ENCODE measurements at regions not wholly inside any gene's neighbourhood (a gene's known extent, or its start where the extent isn't known, plus 50 kb on each side); places are given as distances from the start of the nearest gene placed in this dataset.
"Not testable (repeated sequence)": the region's sequence is repeated elsewhere in the genome, so short reads cannot be mapped to it uniquely, and the experiment has no call there.

GRCh38 chr21:14617871-14618270 lies 71.8 kb upstream of the SAMSN1 start:
- no peak for TF ChIP-seq CTCF (IDR thresholded peaks at IDR 0.05; ENCODE audit: insufficient read depth, low read depth, low read length, missing control alignments)

GRCh38 chr21:14617040-14617393 lies 70.9 kb upstream of the SAMSN1 start:
- no peak for TF ChIP-seq CTCF (IDR thresholded peaks at IDR 0.05; ENCODE audit: insufficient read depth, low read depth, low read length, missing control alignments)
- no peak for DNase-seq (ENCODE audit: low read depth)
- H3K4me3 ChIP-seq (ENCODE audit: low read length): no peak overlapping the region

More at GRCh38 chr21:14617871-14618270, 71.8 kb upstream of the SAMSN1 start:
- no peak for DNase-seq (ENCODE audit: low read depth)
- no peak overlapping the region for H3K4me3 ChIP-seq (ENCODE audit: low read length)

DNA sequence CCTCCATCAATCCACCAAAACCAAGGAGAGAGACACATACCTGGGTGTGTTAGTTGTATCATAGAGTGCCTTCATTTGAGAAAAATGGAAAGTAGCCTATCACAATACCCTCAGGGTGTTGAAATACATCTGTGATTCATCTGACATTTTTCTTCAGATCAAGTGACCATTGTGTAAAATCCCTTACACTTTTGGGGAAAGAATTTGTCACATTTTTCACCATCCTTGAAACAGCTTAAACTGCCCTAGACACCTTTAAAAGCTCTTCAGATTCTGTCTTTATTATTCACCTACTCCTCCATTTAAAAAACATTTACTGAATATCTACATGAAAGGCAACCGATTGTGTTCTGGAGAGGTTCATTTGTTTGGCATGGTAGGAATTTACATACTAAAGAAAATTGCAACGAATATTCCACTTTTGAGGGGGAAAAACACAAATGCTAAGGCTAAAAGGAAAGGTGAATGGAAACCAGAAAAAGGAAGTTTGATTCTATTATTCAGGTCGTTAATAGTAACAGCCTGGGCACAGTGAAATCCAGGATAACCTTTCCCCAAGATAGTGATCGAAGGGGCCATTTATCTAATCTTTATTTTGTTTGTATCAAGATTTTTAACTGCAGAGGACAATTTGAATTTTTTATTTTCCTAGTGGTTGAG lies 70.4 kb upstream of the SAMSN1 start:
- DNase-seq (ENCODE audit: low read depth): peak; percentile 19
- no peak overlapping the region for H3K4me3 ChIP-seq (ENCODE audit: low read length)
- TF ChIP-seq CTCF (IDR thresholded peaks at IDR 0.05; ENCODE audit: insufficient read depth, low read depth, low read length, missing control alignments): no peak

DNA sequence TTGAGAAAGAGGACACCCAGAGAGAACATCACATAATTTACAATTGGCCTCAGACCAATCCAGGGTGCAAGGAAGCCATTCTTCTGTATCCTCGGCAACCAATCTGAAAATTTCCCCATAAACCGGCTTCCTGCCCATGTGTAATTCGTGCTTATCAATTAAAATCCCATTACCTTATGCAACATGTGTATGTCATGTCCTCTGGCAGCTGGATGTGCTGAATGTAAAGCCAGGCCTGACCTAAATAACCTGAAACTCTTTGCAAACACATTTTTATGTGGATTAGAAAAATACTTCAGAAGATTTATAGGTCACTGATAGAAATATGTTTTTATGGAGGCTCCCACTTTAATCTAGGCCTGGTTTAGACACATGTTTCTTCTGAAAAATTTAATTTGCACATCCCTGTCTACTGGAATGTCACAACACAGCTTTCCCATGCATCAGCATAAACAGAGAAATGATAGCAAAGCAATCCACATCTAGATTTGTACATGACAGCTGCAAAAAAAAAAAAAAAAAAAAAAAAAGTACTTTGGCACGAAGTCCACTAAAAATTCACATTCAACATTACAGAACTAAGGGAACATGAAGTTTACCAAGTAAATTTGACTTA lies 69.4 kb upstream of the SAMSN1 start:
- no peak for TF ChIP-seq CTCF (IDR thresholded peaks at IDR 0.05; ENCODE audit: insufficient read depth, low read depth, low read length, missing control alignments)
- no peak overlapping the region for H3K4me3 ChIP-seq (ENCODE audit: low read length)
- no peak for DNase-seq (ENCODE audit: low read depth)

DNA sequence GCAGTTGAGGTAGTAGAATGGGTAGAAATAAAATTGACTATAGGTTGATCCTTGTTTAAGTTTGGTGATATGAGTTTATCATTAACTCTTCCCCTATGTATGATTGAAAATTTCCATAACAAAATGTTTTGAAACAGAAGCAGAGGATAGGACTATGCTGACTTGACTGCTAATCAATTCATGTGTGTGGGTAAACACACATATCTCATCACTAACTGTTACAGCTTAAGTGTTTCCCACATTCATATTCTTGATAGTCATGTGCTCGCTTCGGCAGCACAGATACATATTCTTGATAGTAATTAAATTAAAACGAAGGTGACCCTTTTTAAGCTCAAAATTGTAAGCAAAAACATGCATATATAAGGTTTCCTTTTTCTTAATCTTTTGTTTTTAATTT lies 68.2 kb upstream of the SAMSN1 start:
- TF ChIP-seq CTCF (IDR thresholded peaks at IDR 0.05; ENCODE audit: insufficient read depth, low read depth, low read length, missing control alignments): no peak
- DNase-seq (ENCODE audit: low read depth): no peak
- no peak overlapping the region for H3K4me3 ChIP-seq (ENCODE audit: low read length)

GRCh38 chr21:14613486-14614224 lies 67.5 kb upstream of the SAMSN1 start:
- no peak for DNase-seq (ENCODE audit: low read depth)
- H3K4me3 ChIP-seq (ENCODE audit: low read length): no peak overlapping the region
- TF ChIP-seq CTCF (IDR thresholded peaks at IDR 0.05; ENCODE audit: insufficient read depth, low read depth, low read length, missing control alignments): no peak

DNA sequence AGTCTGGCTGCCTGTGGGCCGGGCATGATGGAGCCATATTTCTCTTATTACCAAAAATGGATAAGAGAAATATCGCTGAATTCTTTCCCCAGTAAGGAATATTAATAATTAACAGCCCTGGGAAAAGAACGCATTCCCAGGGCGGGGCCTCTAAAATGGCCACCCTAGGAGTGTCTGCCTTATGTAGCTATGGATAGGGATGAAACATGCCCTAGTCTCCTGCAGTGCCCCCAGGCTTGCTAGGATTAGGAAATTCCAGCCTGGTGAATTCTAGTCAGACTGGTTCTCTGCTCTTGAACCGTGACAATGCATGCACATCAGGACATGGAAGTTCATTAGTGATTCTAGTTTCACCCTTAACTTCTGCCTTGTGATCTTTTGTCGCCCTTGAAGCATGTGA lies 64.0 kb upstream of the SAMSN1 start:
- H3K4me3 ChIP-seq (ENCODE audit: low read length): not testable (repeated sequence)
- DNase-seq (ENCODE audit: low read depth): peak; percentile 29
